Neuronal stem cell (in vitro differentiated cells): ENCODE measurements at regions not wholly inside any gene's neighbourhood (a gene's known extent, or its start where the extent isn't known, plus 50 kb on each side); places are given as distances from the start of the nearest gene placed in this dataset.

ENCODE experiments used
- DNase-seq: peaks from one replicate; pipeline ENCODE4 v3.0.0-alpha.2; 2013; ENCODE audit warnings: low spot score
- H2AFZ ChIP-seq: one replicate; pipeline ENCODE4 v1.6.1; 2013; ENCODE audit warnings: mild to moderate bottlenecking, low read length, inconsistent platforms
- H2AK5ac ChIP-seq: 2 replicates; pipeline ENCODE4 v1.6.1; 2013; ENCODE audit warnings: low read depth, mild to moderate bottlenecking, inconsistent platforms, low read length, moderate library complexity, mixed read lengths
- H2BK120ac ChIP-seq: 2 replicates; pipeline ENCODE4 v1.6.1; 2013; ENCODE audit warnings: low read depth, mild to moderate bottlenecking, inconsistent platforms, low read length, moderate library complexity, mixed read lengths
- H2BK12ac ChIP-seq: one replicate; pipeline ENCODE4 v1.6.1; 2013; ENCODE audit warnings: low read length, inconsistent platforms
- H2BK15ac ChIP-seq: 2 replicates; pipeline ENCODE4 v1.6.1; 2013; ENCODE audit warnings: mild to moderate bottlenecking, low read length, inconsistent platforms, mixed read lengths
- H2BK5ac ChIP-seq: one replicate; pipeline ENCODE4 v1.6.1; 2013; ENCODE audit warnings: inconsistent platforms, mild to moderate bottlenecking, low read length, moderate library complexity
- H3K14ac ChIP-seq: one replicate; pipeline ENCODE4 v1.6.1; 2013; ENCODE audit warnings: low read length, inconsistent platforms
- H3K18ac ChIP-seq: 2 replicates; pipeline ENCODE4 v1.6.1; 2013; ENCODE audit warnings: low read length, inconsistent platforms
- H3K23ac ChIP-seq: 2 replicates; pipeline ENCODE4 v1.6.1; 2013; ENCODE audit warnings: low read depth, mild to moderate bottlenecking, mixed read lengths, low read length, inconsistent platforms; ENCODE audit not compliant: poor library complexity
- H3K27ac ChIP-seq: replicated peaks from 3 replicates; pipeline ENCODE4 v1.5.1; 2013; ENCODE audit warnings: low read length, inconsistent platforms
- H3K27me3 ChIP-seq, 3 experiments: 2 replicates each; pipeline ENCODE4 v1.6.1; 2013; ENCODE audit warnings: low read length in 3 of 3, mild to moderate bottlenecking in 2 of 3, inconsistent platforms in 1 of 3, low read depth in 1 of 3, mixed read lengths in 1 of 3, moderate library complexity in 1 of 3; ENCODE audit not compliant: control insufficient read depth in 3 of 3, insufficient read depth in 3 of 3
- H3K36me3 ChIP-seq, 2 donors: replicated peaks in 1 of 2; 2 replicates each; pipeline ENCODE4 v1.6.1; 2013; ENCODE audit warnings: low read length in 2 of 2; ENCODE audit not compliant: control insufficient read depth in 2 of 2, insufficient read depth in 2 of 2
- H3K4ac ChIP-seq: 2 replicates; pipeline ENCODE4 v1.6.1; 2013; ENCODE audit warnings: inconsistent platforms, mild to moderate bottlenecking, low read length, moderate library complexity
- H3K4me1 ChIP-seq, 2 donors: 1 replicate in 1 of 2; 2 replicates in 1 of 2; pipeline ENCODE4 v1.6.1; 2013; ENCODE audit warnings: low read length in 2 of 2, low read depth in 1 of 2; ENCODE audit not compliant: control insufficient read depth in 2 of 2, insufficient read depth in 1 of 2
- H3K4me2 ChIP-seq: one replicate; pipeline ENCODE4 v1.6.1; 2013; ENCODE audit warnings: mild to moderate bottlenecking, low read length, inconsistent platforms; ENCODE audit not compliant: insufficient read depth, poor library complexity, severe bottlenecking
- H3K4me3 ChIP-seq, 2 donors: 2 replicates each; pipeline ENCODE4 v1.5.1; 2013; ENCODE audit warnings: low read length in 2 of 2, mild to moderate bottlenecking in 2 of 2, inconsistent platforms in 1 of 2, moderate library complexity in 1 of 2
- H3K79me1 ChIP-seq: one replicate; pipeline ENCODE4 v1.6.1; 2013; ENCODE audit warnings: low read depth, mild to moderate bottlenecking, inconsistent platforms, low read length, moderate library complexity
- H3K9ac ChIP-seq: one replicate; pipeline ENCODE4 v1.6.1; 2013; ENCODE audit warnings: mild to moderate bottlenecking, low read depth, low read length, inconsistent platforms; ENCODE audit not compliant: poor library complexity
- H3K9me3 ChIP-seq, 2 donors: replicated peaks in 1 of 2; 2 replicates each; pipeline versions ENCODE3 to v1.6.1; 2013; ENCODE audit warnings: low read length in 2 of 2, mild to moderate bottlenecking in 2 of 2, inconsistent platforms in 1 of 2, low read depth in 1 of 2, mixed read lengths in 1 of 2, moderate library complexity in 1 of 2; ENCODE audit not compliant: control insufficient read depth in 2 of 2, insufficient read depth in 1 of 2
- H4K8ac ChIP-seq: one replicate; pipeline ENCODE4 v1.6.1; 2013; ENCODE audit warnings: low read depth, mild to moderate bottlenecking, inconsistent platforms, low read length, moderate library complexity
- H4K91ac ChIP-seq: one replicate; pipeline ENCODE4 v1.6.1; 2013; ENCODE audit warnings: low read length, low read depth, mild to moderate bottlenecking, inconsistent platforms; ENCODE audit not compliant: poor library complexity
- WGBS, 2 donors: extraction: QIAGEN DNeasy Blood & Tissue Kit; methylation state at CpG; one replicate each; pipeline ENCODE4 v1.1.7; 2013; ENCODE audit warnings: missing lambda C conversion rate in 2 of 2, mixed read lengths in 1 of 2; ENCODE audit not compliant: insufficient read length in 2 of 2, insufficient replicate concordance in 1 of 2; ENCODE audit errors: extremely low coverage in 2 of 2; 5-methylcytosine and 5-hydroxymethylcytosine counted together

DNA sequence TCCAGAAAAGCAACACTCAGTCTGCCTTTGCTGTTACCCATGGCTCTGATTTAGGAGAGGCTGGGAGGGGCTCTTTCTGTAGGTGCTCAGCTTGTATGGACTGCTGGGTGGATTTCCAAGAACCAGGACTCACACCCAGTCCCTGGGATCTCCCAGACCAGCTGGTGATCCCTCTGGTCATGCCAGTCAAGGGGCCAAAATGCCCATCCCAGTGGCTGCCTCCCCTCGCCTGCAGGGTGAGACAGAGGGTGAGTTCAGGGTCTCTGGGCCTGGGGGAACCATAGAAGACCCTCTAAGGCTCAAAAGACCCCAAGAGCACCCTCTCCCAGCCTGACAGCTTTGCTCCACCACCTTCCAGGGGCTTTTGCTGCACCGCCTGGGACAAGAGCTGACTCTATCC is 78.6 kb upstream of the MYL2 start:
- Histone ChIP-seq H3K9me3 (peaks cover 0 to 6% of the 10 kb centered on the region in 2 donors), H2BK15ac (no peak overlapping the region), H2AK5ac (no peak overlapping the region), H4K91ac (no peak overlapping the region), H3K23ac (no peak overlapping the region), H3K79me1 (no peaks in the 10 kb centered on the region), H3K27me3 (peaks cover 0 to 2% (median 0%) of the 10 kb centered on the region in 3 experiments), H3K4ac (no peak overlapping the region), H3K4me1 (no peaks in the 10 kb centered on the region), H2BK12ac (no peak overlapping the region), H2BK5ac (no peak overlapping the region), H3K14ac (no peak overlapping the region), H2AFZ (no peak overlapping the region), H4K8ac (no peak overlapping the region), H3K9ac (no peak overlapping the region), H3K4me2 (no peak overlapping the region), H2BK120ac (no peak overlapping the region), H3K18ac (no peak overlapping the region), H3K36me3 (no peaks in the 10 kb centered on the region), H3K27ac (no peak overlapping the region), H3K4me3 (no peak overlapping the region)
- no peak for DNase-seq
- WGBS, 2 donors: no CpG with 5 or more reads among the region's 2 CpGs

- no peaks in the 10 kb centered on the region for H3K36me3 ChIP-seq
- no peak overlapping the region for H3K4me2 ChIP-seq
These were observed 77.8 kb upstream of the MYL2 start for GRCh38 chr12:110998165-110998564.

DNA sequence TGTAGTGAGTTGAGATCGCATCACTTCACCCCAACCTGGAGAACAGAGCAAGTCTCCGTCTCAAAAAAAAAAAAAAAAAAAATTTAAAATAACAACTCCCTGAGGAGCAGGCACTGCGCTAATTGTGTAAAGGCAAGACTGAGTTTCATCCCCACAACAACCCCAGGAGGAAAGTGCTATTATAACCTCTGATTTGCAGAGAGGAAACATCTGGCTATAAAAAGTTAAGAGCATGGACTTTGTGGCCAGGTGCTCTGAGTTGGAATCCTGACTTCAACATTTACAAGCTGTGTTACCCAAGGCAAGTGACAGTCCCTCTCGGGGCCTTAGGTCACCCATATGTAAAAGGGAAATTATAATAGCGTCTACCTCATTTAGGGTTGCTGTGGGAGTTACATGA is 76.0 kb upstream of the MYL2 start:
- no peaks in the 10 kb centered on the region for H3K4me1 ChIP-seq
- no peak overlapping the region for H2BK120ac ChIP-seq
- no peak overlapping the region for H3K23ac ChIP-seq
- H3K18ac ChIP-seq: no peak overlapping the region
- H2BK15ac ChIP-seq: no peak overlapping the region
- H3K9me3 ChIP-seq: peaks cover 0 to 6% of the 10 kb centered on the region in 2 donors
- H3K4ac ChIP-seq: no peak overlapping the region
- H3K4me3 ChIP-seq: no peak overlapping the region
- no peak overlapping the region for H4K91ac ChIP-seq
- H3K79me1 ChIP-seq: no peaks in the 10 kb centered on the region
- no peak overlapping the region for H3K9ac ChIP-seq
- H3K14ac ChIP-seq: no peak overlapping the region
- DNase-seq: no peak
- no peak overlapping the region for H2BK5ac ChIP-seq
- no peak overlapping the region for H4K8ac ChIP-seq
- H3K27ac ChIP-seq: no peak overlapping the region
- no peak overlapping the region for H3K4me2 ChIP-seq
- WGBS, 2 donors: no CpG with 5 or more reads among the region's 5 CpGs
- H2AK5ac ChIP-seq: no peak overlapping the region
- H3K36me3 ChIP-seq: no peaks in the 10 kb centered on the region
- no peaks in the 10 kb centered on the region for H3K27me3 ChIP-seq
- H2BK12ac ChIP-seq: no peak overlapping the region
- H2AFZ ChIP-seq: no peak overlapping the region

More at GRCh38 chr12:110998165-110998564, 77.8 kb upstream of the MYL2 start:
- H3K9ac ChIP-seq: no peak overlapping the region
- no peak overlapping the region for H2AK5ac ChIP-seq
- no peak overlapping the region for H3K14ac ChIP-seq
- no peak overlapping the region for H3K27ac ChIP-seq
- H3K4me1 ChIP-seq: no peaks in the 10 kb centered on the region
- H2BK120ac ChIP-seq: no peak overlapping the region
- no peak overlapping the region for H2BK15ac ChIP-seq
- H2BK5ac ChIP-seq: no peak overlapping the region
- H2AFZ ChIP-seq: no peak overlapping the region
- H3K4me3 ChIP-seq: no peak overlapping the region
- H3K27me3 ChIP-seq: peaks cover 0 to 2% (median 0%) of the 10 kb centered on the region in 3 experiments
- no peak overlapping the region for H3K18ac ChIP-seq
- no peak for DNase-seq
- no peak overlapping the region for H4K91ac ChIP-seq
- no CpG with 5 or more reads among the region's 3 CpGs for WGBS, 2 donors
- H3K9me3 ChIP-seq: peaks cover 0 to 6% of the 10 kb centered on the region in 2 donors
- H4K8ac ChIP-seq: no peak overlapping the region
- no peak overlapping the region for H3K4ac ChIP-seq
- no peak overlapping the region for H2BK12ac ChIP-seq
- H3K79me1 ChIP-seq: no peaks in the 10 kb centered on the region
- no peak overlapping the region for H3K23ac ChIP-seq

GRCh38 chr12:110995615-110996014 is 75.2 kb upstream of the MYL2 start:
- Histone ChIP-seq H2BK12ac (no peak overlapping the region), H3K23ac (no peak overlapping the region), H3K4me2 (no peak overlapping the region), H3K27me3 (no peaks in the 10 kb centered on the region), H3K4me3 (no peak overlapping the region), H3K4me1 (no peaks in the 10 kb centered on the region), H3K18ac (no peak overlapping the region), H3K14ac (no peak overlapping the region), H2BK120ac (no peak overlapping the region), H3K36me3 (no peaks in the 10 kb centered on the region), H2BK5ac (no peak overlapping the region), H2BK15ac (no peak overlapping the region), H3K9ac (no peak overlapping the region), H3K9me3 (peaks cover 0 to 6% of the 10 kb centered on the region in 2 donors), H3K27ac (no peak overlapping the region), H4K91ac (no peak overlapping the region), H2AK5ac (no peak overlapping the region), H3K4ac (no peak overlapping the region), H4K8ac (no peak overlapping the region), H3K79me1 (no peaks in the 10 kb centered on the region), H2AFZ (no peak overlapping the region)
- no CpG with 5 or more reads among the region's 3 CpGs for WGBS, 2 donors
- no peak for DNase-seq
